ENCODE measurements at regions not wholly inside any gene's neighbourhood (a gene's known extent, or its start where the extent isn't known, plus 50 kb on each side); places are given as distances from the start of the nearest gene placed in this dataset.
"Not testable (repeated sequence)": the region's sequence is repeated elsewhere in the genome, so short reads cannot be mapped to it uniquely, and the experiment has no call there.

DNA sequence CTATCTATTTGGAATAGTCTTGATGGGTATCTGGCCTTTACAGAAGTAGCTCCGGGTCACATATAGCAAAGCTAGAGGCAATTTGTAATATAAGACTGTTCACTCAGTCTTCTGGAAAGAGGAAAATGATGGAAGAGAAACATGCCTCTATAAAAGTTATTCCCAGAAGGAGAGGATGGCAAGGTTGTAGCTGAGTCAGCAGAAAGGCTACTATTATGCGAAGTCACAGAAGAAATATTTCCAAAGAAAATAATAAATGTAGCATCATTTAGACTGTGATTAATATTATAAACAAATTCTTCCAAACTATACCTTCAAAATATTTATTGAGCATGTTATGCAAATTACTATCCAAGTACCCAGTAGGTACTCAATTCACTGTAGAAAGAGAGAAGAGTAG lies 1027.7 kb upstream of the TMEFF2 start:
- DNase-seq (ENCODE audit: low read depth in 2 of 2) = no peak

DNA sequence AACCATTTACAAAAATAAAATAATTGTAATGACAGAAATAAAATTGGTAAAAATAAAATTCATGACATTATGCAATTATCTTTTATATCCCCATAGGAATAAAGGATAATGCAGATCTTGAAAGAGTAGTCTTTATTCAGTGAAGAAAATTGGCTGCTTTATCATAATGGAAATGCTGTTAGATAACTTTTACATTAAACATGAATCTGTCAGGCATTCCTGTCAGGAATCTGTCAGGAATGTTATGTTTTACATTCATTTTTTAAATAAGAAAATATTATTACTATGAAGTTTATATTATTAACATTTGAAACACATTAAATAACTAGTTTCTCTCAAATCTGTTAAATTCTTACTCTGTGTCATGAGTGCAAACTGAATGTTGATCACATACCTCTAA lies 1024.7 kb upstream of the TMEFF2 start:
- DNase-seq (ENCODE audit: low read depth in 2 of 2) = no peak

DNA sequence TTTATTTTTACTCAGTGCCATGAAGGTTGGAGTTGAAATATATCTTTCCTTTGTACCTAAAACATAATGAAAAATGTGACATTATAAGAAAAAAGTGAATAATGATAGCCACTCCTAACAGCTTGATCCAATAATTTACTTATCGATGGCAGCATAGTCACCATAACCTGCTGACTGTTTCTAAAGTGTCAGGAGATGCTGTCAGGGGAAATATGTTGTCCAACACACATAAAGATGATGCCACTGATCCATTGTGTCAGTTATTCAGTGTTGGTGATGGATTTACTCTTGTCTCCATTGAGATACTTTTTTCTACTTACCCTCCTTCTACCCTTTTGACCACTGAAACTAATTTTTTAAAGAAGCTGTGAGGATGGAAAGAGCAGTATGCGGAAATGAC lies 1006.9 kb upstream of the TMEFF2 start:
- DNase-seq (ENCODE audit: low read depth in 2 of 2) = no peak

DNA sequence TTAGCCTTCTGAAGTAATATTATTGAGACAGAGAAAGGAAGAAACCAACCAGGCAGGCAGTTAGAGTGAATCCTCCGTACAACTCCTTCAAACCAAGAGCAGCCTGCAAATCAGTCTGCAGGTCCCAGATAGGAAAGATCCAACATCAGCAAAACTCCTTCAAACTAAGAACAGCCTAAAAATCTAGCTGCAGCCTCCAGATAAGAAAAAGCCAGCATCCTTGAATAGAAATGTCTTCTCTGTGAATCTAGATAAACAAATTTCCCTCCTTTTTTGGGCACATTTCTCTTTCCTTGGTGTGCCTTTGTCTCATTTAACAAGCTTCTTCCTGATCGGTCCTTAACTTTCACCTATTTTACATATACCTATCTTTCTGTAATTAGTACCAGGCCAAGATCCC lies 1004.6 kb upstream of the TMEFF2 start:
- DNase-seq (ENCODE audit: low read depth in 2 of 2) = no peak

DNA sequence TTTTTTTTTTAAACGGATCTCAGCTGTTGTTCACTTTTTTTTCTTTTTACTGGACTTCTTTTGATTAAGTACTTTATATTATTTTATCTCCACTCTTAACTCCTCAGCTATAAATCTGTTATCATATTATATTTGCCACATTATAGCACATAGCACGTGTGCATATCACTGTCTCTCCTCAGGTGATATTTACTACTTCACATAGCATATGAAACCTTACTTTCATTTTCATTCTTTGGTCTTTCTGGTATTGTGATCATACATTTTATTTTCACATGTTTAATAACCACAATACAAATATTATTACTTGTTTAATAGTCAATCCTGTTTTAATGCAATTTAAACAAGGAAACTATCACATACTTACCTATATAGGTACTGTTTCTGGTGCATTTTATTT lies 993.1 kb upstream of the TMEFF2 start:
- DNase-seq (ENCODE audit: low read depth in 2 of 2) = no peak

DNA sequence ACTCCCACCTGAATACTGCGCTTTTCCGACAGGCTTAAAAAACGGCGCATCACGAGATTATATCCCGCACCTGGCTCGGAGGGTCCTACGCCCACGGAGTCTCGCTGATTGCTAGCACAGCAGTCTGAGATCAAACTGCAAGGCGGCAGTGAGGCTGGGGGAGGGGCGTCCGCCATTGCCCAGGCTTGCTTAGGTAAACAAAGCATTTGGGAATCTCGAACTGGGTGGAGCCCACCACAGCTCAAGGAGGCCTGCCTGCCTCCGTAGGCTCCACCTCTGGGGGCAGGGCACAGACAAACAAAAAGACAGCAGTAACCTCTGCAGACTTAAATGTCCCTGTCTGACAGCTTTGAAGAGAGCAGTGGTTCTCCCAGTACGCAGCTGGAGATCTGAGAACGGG lies 976.2 kb upstream of the TMEFF2 start:
- DNase-seq (ENCODE audit: low read depth in 2 of 2) = not testable (repeated sequence)

DNA sequence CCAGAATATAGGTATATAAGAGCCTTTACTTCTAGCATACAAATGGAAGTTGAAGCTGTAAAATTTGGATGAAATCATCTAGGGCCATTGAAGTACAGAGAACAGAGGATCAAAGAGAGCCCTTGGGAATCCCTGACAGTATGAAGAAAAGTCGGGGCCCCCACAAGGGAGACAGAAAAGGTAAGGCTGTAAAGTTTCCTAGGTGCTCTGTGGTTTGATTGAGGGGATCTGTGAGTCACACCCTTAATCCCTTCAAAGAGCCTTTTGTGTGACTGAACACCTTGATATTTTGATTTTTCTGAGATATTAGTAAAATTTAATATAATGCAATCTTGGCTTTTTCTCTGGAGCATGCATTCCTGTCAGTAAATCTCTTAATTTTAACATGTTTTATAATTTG lies 961.7 kb upstream of the TMEFF2 start:
- no peak for DNase-seq (ENCODE audit: low read depth in 2 of 2)

DNA sequence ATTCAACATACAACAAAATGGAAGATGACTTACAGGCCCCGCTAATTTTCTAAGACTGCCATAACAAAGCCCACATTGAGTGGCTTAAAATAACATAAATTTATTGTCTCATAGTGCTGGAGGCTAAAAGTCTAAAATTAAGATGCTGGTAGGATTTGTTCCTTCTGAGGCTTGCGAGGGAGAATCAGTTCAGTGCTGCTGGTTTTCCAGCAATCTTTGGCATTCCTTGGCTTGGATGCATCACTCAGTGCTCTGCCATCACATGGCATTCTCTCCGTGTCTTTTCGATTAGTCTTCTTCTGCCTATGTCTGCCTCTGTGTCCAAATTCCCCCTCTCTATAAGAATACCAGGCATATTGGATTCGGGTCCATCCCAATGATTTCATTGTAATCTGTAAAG lies 959.3 kb upstream of the TMEFF2 start:
- DNase-seq (ENCODE audit: low read depth in 2 of 2) = no peak

DNA sequence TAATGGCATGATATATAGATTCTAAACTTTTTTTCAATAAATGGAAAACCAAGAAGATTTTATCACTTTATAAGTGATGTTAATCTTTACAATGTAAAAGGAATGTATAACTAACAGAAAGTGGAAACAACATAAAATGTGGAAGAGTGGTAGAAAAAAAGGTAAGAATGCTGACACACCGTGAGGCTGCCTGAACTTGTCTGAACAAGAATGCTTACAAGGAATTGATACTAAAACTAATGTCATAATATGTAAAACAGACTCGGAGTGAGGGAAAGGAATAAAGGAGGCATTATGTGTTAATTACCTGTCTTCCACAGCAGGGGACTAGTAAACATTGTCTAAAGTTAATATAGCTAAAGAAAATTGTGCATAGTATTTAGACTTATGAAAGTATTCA lies 958.8 kb upstream of the TMEFF2 start:
- DNase-seq (ENCODE audit: low read depth in 2 of 2) = no peak

DNA sequence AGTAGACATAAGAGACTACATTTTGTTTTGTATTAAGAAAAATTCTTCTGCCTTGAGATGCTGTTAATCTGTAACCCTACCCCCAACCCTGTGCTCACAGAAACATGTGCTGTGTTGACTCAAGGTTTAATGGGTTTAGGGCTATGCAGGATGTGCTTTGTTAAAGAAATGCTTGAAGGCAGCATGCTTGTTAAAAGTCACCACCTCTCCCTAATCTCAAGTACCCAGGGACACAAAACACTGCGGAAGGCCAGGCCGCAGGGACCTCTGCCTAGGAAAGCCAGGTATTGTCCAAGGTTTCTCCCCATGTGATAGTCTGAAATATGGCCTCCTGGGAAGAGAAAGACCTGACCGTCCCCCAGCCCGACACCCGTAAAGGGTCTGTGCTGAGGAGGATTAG lies 947.7 kb upstream of the TMEFF2 start:
- not testable (repeated sequence) for DNase-seq (ENCODE audit: low read depth in 2 of 2)

DNA sequence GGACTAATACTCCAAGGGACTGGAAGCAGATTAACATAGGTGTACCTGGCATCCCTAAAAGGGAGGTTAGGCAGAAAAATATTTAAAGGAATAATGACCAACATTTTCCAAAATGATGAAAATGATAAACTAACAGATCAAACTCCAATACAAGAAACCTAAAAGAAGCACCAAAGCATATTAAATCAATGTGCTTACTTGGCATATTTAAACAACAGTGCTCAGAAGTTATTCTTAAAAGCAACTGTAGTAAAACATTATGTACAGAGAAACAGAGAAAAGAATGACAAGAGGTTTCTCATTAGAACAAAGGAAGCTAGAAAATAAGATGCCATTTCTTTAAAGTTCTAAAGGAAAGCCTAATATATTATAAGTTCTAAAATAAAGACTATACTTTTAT lies 947.3 kb upstream of the TMEFF2 start:
- no peak for DNase-seq (ENCODE audit: low read depth in 2 of 2)

DNA sequence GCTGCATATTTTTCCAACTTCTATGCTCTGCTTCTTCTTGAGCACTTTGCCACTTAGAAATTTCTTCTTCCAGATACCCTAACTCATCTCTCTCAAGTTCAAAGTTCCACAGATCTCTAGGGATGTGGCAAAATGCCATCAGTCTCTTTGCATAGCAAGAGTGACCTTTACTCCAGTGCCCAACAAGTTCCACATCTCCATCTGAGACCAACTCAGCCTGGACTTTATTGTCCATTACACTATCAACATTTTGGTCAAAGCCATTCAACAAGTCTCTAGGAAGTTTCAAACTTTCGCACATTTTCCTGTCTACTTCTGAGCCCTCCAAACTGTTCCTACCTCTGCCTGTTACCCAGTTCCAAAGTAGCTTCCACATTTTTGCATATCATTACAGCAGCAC lies 946.2 kb upstream of the TMEFF2 start:
- not testable (repeated sequence) for DNase-seq (ENCODE audit: low read depth in 2 of 2)

DNA sequence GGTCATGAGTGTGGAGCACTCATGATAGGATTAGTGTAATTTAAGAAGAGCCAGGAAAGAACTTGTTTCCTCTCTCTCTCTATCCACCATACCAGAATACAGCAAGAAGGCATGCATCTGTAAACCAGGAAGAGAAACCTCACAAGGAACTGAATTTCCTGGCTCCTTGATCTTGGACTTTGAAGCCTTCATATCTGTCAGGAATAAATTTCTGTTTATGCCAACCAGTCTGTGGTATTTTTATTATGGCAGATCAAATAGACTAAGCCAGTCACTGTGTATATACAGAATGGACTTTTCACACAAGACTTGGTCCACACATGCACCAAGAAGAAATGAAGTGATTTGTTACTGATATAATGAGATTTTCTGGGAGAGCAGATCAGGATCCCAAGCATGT lies 930.1 kb upstream of the TMEFF2 start:
- DNase-seq (ENCODE audit: low read depth in 2 of 2) = no peak

DNA sequence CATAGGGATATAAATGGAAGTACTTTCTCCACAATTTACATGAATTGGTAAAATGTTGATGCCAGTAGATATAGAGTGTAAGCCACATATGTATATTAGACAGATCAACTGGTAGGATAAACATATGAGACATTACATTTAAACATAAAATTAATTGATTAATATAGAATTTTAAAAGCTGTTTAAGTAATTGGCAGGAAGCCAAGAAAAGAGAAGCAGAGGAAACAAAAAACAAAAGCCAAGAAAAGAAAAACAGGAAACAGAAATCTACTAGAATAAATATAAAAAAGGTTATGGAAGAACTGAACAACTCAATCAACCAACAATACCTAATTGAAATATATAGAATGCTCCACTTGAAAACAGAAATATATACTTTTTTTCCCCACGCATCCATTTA lies 920.1 kb upstream of the TMEFF2 start:
- DNase-seq (ENCODE audit: low read depth in 2 of 2) = no peak

DNA sequence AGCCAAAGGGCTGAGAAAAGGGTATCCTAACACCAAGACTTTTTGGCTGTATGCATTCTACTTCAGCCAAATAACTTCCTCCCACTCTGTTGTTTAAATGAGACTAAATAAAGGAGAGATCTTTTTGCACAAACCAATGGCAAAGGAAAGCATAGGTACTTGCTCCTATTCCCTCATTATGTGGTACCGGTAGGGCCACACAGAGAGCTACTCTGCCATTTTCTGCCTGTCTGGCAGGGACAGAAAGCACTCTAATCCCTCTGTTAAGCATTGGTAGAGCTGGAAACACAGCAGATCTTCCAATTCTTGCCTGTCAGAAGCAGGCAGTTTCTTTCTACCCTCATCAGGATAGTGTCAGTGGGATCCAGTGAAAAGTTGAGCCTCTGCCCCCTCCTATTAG lies 918.3 kb upstream of the TMEFF2 start:
- no peak for DNase-seq (ENCODE audit: low read depth in 2 of 2)

DNA sequence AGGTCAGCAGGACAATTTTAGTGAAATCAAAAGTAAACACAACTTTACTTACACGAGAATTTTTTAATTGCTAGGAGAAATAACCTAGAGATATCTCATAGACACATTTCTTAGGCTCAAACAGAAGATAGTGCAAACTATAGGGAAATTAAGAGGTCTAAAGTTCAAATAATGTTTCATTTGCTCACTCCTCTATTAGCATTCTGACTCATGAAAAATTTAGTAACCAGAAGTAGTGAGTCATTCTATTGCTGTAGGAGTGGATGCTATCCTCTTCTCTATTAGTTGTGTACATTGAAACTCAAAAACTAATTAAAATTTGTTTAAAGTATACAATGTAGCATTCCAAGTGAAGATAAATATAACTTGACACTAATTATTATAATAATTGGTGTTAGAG lies 908.3 kb upstream of the TMEFF2 start:
- DNase-seq (ENCODE audit: low read depth in 2 of 2) = no peak

DNA sequence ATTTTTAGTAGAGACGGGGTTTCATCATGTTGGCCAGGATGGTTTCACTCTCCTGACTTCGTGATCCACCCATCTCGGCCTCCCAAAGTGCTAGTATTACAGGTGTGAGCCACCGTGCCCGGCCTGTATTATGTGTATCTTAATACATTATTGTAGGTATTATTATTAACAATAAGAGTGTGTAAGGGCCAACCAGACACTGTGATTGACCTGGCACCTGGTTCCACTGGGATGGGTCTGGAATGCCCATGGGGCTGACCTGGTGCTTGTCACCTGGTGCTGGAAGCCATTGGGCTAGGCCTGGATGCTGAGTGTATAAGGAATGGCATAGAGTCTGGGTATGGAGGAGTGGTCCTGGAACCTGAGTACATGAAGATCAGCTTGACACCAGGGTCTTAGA lies 906.9 kb upstream of the TMEFF2 start:
- DNase-seq (ENCODE audit: low read depth in 2 of 2) = no peak

DNA sequence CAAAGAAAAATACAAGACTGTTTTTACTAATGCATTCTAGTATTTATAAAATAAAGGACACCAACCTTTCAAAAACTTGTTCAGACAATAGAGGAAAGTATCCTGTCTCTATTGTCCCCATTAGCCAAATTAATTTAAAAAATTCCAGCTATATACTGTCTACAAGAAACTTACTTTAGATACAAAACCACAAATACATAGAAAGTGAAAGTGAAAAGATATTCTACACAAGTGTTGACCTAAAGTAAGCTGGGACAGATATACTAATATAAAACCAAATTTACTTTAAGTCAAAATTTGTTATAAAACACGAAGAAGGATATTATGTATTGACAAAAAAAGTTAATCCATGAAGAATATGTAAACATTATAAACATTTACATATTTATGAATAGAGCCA lies 893.3 kb upstream of the TMEFF2 start:
- no peak for DNase-seq (ENCODE audit: low read depth in 2 of 2)

DNA sequence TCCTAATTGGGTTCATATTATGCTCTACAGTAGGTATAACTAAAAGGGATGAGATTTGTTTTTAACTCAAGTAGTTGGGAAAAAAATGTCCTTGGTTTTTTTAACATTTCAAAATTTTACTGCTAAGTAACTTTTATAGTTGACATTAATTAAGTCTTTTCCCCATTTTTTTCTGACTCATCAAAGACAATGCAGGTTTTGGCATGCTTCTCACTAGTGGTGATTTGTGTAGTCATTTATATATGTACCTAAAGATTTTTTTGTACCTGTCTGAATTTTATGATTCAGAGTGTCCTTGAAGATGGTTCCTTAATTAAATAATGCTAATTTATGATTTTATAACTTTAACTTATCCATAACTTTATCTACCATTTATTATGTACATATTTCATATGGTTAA lies 882.3 kb upstream of the TMEFF2 start:
- no peak for DNase-seq (ENCODE audit: low read depth in 2 of 2)

DNA sequence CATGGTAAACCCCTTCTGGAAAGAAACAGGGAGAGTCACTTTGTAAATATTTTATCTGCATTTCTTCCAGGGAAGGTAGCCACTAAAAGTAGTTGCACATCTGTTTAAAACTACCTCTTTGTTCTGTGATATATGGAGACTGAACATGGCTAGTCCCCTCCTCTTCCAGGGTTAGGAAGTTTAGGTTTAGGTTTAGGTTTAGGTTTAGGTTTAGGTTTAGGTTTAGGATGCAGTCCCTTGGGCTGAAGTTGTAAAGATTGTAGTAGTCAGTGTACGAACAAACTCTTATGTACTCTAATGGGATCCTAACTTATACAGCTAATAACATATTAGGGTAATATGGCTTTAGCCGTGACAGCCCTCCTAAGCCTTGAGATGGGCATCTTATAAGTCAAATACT lies 880.2 kb upstream of the TMEFF2 start:
- DNase-seq (ENCODE audit: low read depth in 2 of 2) = no peak

DNA sequence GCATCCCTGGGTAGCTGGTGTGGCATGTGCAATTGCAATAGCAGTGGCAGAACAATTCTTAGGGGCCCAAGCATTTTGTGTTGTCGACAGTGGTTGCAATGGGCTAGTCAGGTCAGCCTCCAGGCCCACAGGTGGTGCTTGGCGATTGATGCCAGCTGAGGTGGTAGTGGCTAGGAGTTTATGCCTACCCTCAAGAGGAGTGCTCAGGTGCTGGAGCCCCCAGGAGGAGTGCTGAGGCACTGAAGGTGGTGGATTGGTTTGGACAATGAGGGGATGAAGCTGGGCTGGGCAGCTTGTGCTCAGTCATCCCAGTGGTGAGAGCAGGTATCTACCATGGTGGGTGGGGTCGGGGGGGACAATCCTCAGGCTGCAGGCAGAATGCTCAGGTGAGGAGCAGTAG lies 877.9 kb upstream of the TMEFF2 start:
- DNase-seq (ENCODE audit: low read depth in 2 of 2) = no peak

DNA sequence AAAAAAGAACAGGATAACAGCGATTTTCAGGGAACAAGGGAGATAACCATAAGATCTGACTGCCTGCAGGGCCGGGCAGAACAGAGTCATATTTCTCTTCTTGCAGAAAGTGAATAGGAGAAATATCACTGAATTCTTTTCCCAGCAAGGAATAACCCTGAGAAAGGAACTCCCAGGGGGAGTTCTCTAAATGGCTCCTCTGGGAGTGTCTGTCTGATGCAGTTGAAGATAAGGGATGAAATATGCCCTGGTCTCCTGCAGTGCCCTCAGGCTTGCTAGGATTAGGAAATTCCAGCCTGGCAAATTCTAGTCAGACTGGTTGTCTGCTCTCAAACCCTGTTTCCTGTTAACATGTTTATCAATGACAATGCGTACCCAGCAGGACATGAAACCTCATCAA lies 830.8 kb upstream of the TMEFF2 start:
- DNase-seq (ENCODE audit: low read depth in 2 of 2) = not testable (repeated sequence)

DNA sequence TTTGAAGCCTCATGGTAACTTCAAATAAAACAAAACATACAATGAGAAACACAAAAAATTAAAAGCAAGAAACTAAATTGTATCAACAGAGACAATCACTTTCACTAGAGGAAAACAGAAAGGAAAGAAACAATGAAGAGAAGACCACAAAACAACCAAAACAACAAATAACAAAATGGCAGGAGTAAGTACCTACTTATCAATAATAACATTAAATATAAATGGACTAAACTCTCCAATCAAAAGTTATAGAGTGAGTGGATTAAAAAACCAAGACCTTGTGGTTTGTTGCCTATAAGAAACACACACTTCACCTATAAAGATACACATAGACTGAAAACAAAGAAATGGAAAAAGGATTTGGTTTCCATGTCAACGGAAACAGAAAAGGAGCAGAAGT lies 830.1 kb upstream of the TMEFF2 start:
- no peak for DNase-seq (ENCODE audit: low read depth in 2 of 2)

DNA sequence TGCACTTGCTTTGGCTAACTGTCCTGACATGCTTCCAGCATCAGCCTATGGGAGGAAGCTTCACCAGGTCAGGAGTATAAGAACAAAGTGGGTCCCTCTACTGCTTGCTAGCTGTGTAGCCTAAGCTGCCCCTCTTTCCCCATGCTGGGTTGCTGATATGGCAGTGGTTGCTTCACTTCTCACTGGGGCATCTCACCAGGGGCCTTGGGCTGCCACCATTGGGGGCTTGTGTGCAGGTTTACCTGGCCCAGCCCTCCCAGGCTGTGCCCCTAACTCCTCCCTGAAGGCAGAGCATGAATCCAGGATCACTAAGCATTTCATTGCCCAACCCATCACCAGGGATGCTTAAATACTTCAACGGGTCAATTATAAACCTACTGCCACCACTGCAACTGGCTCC lies 817.1 kb upstream of the TMEFF2 start:
- no peak for DNase-seq (ENCODE audit: low read depth in 2 of 2)

DNA sequence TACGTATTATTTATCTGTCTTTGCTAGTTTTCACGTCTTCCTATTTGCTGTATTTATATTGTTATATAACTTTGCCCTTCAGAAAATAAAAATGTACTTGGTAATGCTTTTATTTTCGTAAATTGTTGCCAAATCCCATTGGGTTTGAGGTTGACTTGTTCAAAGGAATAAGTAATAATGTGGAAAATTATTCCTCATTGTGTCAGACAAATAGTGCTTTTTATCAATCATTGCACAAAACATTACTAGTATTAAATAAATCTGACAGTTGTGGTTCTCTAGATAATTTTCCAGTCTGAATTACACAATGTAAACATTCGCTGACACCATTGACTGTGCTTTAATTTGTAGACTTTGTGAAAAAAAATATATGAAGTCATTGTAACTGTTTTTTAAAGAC lies 798.3 kb upstream of the TMEFF2 start:
- DNase-seq (ENCODE audit: low read depth in 2 of 2) = no peak

All from stimulated activated CD8-positive, alpha-beta memory T cell treated with anti-CD3 and anti-CD28 coated beads, Interleukin-2, amount 100 ng/mL, for 1 hour (primary cell).